NCI-H1930 (cell line): ENCODE measurements at regions not wholly inside any gene's neighbourhood (a gene's known extent, or its start where the extent isn't known, plus 50 kb on each side); places are given as distances from the start of the nearest gene placed in this dataset.
"Not testable (repeated sequence)": the region's sequence is repeated elsewhere in the genome, so short reads cannot be mapped to it uniquely, and the experiment has no call there.

Experiments used
- DNase-seq, 2 experiments: peaks; one replicate each; lab custom pipeline; 2025; lab: John Stamatoyannopoulos, UW

DNA sequence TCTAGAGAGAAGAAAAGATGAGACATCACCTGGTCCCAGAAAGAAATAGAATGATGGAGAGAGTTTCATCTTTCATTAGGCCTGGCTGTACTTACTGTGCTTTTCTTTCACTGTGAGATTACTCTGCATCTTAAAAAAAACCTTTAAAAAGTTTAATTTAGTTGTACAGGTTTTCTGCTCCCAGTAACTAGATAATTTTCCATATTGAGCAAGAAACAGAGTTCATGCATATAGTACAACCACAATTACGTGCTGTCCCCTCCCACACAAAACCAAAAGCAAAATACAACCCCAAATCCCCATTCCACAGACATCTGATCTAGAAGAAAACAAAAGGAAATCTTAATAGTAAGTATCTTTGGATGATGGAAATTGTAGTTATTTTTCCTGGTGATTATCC lies 371.2 kb downstream of the SH2D1A start:
- DNase-seq, result no peak

DNA sequence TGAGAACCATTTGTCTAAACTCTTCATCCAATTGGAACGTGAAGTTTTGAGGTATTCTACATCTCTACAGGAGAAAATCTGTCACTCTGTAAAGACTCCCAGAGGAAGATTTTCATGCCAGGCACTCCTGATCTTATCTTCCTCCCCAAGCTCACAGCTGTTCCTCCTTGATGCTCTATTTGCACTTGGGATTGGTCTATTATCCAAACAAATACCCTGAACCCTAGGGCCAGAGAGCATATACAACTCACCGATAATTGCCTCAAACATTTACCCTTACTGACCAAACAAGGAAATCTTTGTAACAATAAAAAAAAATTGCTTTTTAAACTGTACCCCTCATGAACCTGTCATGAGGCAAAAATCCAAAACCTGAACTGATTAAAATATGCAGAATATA lies 372.7 kb downstream of the SH2D1A start:
- peak; percentile 49 to 80 for DNase-seq

- no peak for DNase-seq
These were observed 374.2 kb downstream of the SH2D1A start for GRCh38 chrX:124720532-124720931.

- no peak for DNase-seq
These were observed 379.1 kb downstream of the SH2D1A start for GRCh38 chrX:124725502-124725901.

DNA sequence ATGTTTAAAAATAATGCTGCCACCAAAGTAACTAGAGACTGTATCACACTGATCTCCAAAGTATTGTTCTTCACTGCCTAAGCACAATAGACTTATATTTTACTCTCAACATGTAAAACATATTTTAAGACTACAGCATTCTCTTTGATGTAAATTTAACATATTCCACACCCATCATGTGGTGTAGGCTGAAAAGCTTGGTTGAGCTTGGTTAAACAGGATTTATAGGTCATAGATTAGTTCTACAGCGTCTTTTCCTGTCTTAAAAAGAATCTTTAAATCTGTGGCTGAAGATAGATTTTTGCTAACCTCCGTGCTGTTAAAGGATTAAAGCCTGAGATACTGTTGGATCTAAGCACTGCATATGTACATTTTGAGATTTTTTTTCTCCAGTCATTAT lies 379.9 kb downstream of the SH2D1A start:
- no peak for DNase-seq

DNA sequence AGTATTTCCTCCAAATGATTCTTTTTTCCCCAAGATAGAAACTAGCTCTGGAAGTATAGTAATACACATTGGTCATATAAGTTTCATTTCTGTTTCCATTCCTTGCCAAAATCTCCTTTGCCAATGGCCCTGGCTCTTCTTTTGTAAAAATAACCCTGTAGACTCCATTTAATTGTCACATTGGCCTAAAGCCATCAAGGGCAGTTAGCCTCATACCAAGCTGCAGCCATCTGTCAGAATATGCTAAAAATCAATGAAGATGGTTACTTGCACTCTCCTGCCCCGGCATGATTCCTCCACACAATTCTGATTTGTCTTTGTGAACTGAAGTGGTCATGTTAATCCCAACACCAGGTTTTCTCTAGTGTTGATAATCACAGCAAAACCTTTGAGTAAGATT lies 380.5 kb downstream of the SH2D1A start:
- no peak for DNase-seq

GRCh38 chrX:124736553-124737270 lies 390.3 kb downstream of the SH2D1A start:
- DNase-seq, result no peak

- DNase-seq, result no peak
These were observed 391.4 kb downstream of the SH2D1A start for GRCh38 chrX:124737771-124738170.

DNA sequence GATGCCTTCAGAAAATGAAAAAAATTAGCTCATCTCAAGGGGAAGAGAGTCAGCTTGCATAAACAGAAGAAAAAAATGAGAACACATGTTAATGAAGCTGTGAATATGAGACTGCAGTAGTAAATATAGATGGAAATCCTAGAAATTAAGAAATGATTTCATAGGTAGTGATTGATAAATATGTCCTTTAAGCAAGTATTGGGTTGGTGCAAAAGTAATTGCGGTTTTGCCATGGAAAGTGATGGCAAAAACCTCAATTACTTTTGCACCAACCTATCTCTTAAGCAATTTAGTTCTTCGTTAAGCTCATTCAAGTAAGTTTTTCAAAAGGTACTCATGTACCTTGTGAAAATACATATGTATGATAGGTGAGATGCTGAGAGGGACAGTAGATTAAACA lies 400.9 kb downstream of the SH2D1A start:
- DNase-seq, result no peak

DNA sequence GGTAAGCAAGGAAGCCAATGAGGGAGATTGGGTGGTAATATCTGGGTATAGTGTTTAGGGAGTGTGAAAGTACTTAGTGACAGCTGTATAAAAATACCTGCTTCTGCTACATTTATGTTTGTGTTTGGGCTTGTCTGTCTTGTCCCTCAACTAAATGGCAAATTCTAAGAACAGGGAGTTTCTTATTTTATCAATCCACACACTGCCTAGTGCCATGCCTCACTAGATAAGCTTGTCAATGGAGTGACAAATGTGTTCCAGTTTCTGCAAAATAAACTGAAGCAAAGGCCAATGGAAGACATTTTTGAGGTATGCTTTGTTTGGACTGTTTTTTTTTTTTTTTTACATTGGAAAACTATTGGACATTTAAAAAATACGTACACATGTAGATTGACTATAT lies 418.0 kb downstream of the SH2D1A start:
- DNase-seq, result no peak

GRCh38 chrX:124769166-124769565 lies 422.8 kb downstream of the SH2D1A start:
- DNase-seq, result no peak

DNA sequence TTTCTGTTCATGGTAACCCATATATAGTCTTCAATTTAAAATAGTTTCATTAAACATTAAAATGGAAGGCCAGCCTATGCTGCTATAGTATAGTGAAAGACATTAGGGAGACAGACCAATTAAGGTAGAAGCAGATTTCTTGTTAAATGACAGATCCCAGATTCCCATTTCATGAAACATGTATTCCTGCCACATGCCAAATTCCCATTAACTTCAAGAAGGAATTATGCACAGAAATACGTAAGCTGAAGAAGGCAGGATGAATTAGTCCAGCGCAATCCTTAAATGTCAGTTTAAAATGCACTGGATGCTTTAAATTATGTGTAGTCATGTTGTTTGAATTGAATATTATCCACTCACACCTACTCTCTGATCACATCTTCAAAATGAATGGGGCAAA lies 424.9 kb downstream of the SH2D1A start:
- no peak for DNase-seq

GRCh38 chrX:124788253-124788652 lies 441.9 kb downstream of the SH2D1A start:
- not testable (repeated sequence) for DNase-seq

GRCh38 chrX:124789874-124790273 lies 443.5 kb downstream of the SH2D1A start:
- not testable (repeated sequence) for DNase-seq

GRCh38 chrX:124791492-124792095 lies 445.2 kb downstream of the SH2D1A start:
- DNase-seq, result no peak

- DNase-seq, result no peak
These were observed 450.6 kb downstream of the SH2D1A start for GRCh38 chrX:124796989-124797388.

DNA sequence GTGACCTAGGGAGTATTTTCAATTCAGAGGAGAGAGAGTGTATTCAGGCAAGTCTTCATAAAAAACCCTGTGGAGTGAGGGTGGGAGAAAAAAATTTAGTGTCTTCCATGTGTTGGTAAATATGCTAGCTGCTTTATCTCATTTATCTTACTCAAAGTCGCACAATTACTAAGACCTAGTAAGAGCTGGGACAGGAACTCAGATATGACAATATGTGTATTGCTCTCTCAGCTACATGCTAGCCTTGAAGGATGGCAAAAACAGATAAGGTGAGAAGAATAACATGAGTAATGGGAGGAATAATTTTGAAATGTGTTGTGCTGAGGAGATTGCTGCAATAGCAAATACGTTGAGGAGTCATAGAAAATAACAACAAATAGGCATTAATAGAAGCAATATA lies 458.6 kb downstream of the SH2D1A start:
- no peak for DNase-seq

- DNase-seq, result no peak
These were observed 459.1 kb downstream of the SH2D1A start for GRCh38 chrX:124805486-124805885.

DNA sequence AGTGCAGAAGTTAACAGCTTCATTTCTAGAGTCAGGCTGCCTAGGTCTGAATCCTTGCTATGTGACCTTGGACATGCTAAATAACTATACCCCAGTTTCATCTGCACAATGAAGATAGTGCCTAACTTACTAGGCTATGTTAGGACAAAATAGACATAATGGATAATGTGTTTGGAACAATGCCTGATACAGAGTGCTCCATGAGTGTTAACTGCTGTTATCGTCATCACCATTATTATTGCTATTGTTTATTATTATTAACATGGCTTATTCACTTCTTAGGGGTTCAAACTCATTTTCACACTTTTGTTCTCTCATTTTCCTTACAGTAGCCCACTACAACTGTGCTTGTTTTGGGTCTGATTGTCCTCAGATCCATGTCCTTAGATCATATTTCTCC lies 467.7 kb downstream of the SH2D1A start:
- no peak for DNase-seq

- DNase-seq, result no peak
These were observed 471.7 kb downstream of the SH2D1A start for GRCh38 chrX:124818033-124818432.

DNA sequence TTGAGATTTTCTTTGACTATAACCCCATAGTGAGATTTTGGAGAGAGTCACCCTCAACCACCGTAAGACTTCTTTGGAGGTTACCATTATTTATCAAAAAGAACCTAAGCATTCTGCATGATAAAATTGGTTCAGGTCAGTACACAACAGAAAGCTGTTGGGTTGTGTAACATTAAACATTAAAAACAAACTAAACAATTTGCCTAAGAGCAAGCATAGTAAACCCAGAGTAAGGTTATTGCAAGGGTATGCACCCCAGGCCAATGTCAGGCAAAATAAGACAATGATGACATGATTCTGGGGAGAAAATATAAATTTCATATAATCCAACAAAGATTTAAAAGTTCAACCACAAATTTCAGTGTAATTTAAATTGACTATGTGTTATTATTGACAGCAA lies 472.4 kb downstream of the SH2D1A start:
- no peak for DNase-seq

- no peak for DNase-seq
These were observed 474.4 kb downstream of the SH2D1A start for GRCh38 chrX:124820738-124821137.

DNA sequence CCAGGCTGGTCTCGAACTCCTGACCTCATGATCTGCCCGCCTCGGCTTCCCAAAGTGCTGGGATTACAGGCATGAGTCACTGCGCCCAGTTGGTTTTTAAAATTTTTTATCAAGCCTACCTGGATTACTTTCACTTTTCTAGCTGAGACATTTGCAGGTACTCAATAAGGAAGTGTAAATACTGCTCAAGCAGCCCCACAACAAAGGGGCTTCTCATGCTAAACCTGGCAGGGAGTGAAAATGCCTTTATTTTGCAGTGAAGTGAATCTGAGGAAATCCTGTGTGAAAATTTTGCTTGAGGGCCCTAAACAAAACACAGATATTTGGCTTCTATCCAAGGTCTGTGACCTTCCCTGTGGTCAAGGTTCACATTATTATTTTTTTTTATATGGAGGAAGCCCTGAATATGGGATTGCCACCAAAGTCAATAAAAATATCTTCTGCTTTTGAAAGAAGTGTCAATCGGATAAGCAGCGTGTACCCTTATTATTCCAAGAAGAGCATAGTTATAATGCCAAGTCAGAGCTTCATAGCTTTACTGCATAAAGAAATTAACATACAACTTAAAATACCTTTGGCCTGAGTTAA lies 481.0 kb downstream of the SH2D1A start:
- no peak for DNase-seq

DNA sequence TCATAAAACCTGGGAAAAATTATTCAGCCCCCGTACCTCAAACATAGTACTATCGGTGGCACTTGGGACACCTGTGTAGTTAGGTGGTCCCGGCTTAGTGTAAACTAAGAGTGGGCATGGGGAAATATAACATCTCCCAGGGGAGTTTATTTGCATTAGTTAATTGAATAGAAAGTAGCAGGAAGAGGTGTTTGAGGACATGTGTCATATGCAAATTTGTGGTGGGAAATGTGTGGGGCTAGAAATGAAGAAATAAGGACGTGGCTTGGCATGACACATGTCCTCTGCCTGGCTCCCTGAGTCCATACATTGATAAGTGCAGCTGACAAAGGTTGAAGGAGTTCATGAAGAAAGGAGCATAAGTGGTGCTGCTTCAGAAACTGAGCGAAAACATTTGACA lies 483.6 kb downstream of the SH2D1A start:
- DNase-seq, result no peak
